ENCODE measurements at regions not wholly inside any gene's neighbourhood (a gene's known extent, or its start where the extent isn't known, plus 50 kb on each side); places are given as distances from the start of the nearest gene placed in this dataset.

- no peaks in the 10 kb centered on the region for H3K36me3 Mint-ChIP-seq (ENCODE audit: low read depth)
- peaks cover 4% of the 10 kb centered on the region for H3K4me1 Mint-ChIP-seq
- H3K27me3 Mint-ChIP-seq (ENCODE audit: low read depth), result no peaks in the 10 kb centered on the region
- TF ChIP-seq CTCF (IDR thresholded peaks at IDR 0.05; ENCODE audit: unreplicated experiment in 3 of 3), result no peak
- H3K4me3 Mint-ChIP-seq, result no peak overlapping the region
- H3K27ac Mint-ChIP-seq, result no peak overlapping the region
- H3K9me3 Mint-ChIP-seq, result no peaks in the 10 kb centered on the region
These were observed 175.6 kb downstream of the ANKRD50 start for GRCh38 chr4:124536946-124537345.

- Mint-ChIP-seq H3K36me3 (ENCODE audit: low read depth) (no peaks in the 10 kb centered on the region), H3K27ac (no peak overlapping the region), H3K27me3 (ENCODE audit: low read depth) (no peaks in the 10 kb centered on the region), H3K4me1 (peaks cover 4% of the 10 kb centered on the region), H3K4me3 (no peak overlapping the region), H3K9me3 (no peaks in the 10 kb centered on the region)
- no peak for TF ChIP-seq CTCF (IDR thresholded peaks at IDR 0.05; ENCODE audit: unreplicated experiment in 3 of 3)
These were observed 174.6 kb downstream of the ANKRD50 start for GRCh38 chr4:124537971-124538370.

- Mint-ChIP-seq H3K4me1 (no peaks in the 10 kb centered on the region), H3K4me3 (no peak overlapping the region), H3K27me3 (ENCODE audit: low read depth) (no peaks in the 10 kb centered on the region), H3K9me3 (no peaks in the 10 kb centered on the region), H3K27ac (no peak overlapping the region), H3K36me3 (ENCODE audit: low read depth) (no peaks in the 10 kb centered on the region)
- TF ChIP-seq CTCF (IDR thresholded peaks at IDR 0.05; ENCODE audit: unreplicated experiment in 3 of 3), result no peak
These were observed 172.5 kb downstream of the ANKRD50 start for GRCh38 chr4:124540014-124540413.

DNA sequence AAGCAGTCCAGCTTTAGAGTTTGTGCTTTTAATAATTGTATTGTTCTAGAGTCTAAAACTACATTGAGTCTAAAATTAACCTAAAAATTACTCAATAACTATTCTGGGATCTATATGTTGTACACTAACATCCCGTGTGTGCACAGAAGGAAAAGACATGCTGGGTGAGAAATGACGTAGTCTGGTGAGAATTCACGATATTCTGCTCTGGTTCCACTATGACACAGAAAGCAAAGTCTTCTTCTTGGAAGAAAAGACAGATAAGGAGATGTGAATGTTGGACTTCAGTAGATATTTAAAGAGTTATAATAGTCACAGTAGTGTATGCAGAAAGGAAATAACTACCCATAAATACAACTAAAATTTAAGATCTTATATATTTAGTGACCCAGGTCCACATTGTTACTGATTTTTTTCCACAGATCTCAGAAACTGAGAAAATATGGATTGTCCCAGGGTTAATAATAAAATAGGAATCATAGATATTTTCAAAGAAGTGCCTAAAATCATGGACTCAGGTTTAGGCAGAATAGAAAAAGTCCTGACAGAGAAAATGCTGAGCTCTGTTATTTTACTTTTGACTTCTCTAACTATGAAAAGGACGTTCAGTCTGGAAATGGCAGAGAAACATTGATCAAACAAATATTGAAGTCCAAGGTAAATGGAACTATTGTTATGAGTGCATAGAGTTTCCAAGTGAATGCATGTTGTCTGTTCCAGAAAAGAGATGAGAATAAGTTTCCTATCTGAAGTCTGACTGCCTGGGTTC lies 170.7 kb downstream of the ANKRD50 start:
- no peaks in the 10 kb centered on the region for H3K9me3 Mint-ChIP-seq
- no peak overlapping the region for H3K4me3 Mint-ChIP-seq
- no peaks in the 10 kb centered on the region for H3K27me3 Mint-ChIP-seq (ENCODE audit: low read depth)
- H3K36me3 Mint-ChIP-seq (ENCODE audit: low read depth), result no peaks in the 10 kb centered on the region
- H3K27ac Mint-ChIP-seq, result no peak overlapping the region
- H3K4me1 Mint-ChIP-seq, result no peaks in the 10 kb centered on the region
- TF ChIP-seq CTCF (IDR thresholded peaks at IDR 0.05; ENCODE audit: unreplicated experiment in 3 of 3), result no peak

GRCh38 chr4:124555959-124556358 lies 156.6 kb downstream of the ANKRD50 start:
- no peak for TF ChIP-seq CTCF (IDR thresholded peaks at IDR 0.05; ENCODE audit: unreplicated experiment in 3 of 3)
- no peak overlapping the region for H3K4me3 Mint-ChIP-seq
- no peak overlapping the region for H3K27ac Mint-ChIP-seq
- H3K36me3 Mint-ChIP-seq (ENCODE audit: low read depth), result peaks cover 4% of the 10 kb centered on the region
- H3K9me3 Mint-ChIP-seq, result peaks cover 9% of the 10 kb centered on the region
- no peaks in the 10 kb centered on the region for H3K27me3 Mint-ChIP-seq (ENCODE audit: low read depth)
- no peaks in the 10 kb centered on the region for H3K4me1 Mint-ChIP-seq

DNA sequence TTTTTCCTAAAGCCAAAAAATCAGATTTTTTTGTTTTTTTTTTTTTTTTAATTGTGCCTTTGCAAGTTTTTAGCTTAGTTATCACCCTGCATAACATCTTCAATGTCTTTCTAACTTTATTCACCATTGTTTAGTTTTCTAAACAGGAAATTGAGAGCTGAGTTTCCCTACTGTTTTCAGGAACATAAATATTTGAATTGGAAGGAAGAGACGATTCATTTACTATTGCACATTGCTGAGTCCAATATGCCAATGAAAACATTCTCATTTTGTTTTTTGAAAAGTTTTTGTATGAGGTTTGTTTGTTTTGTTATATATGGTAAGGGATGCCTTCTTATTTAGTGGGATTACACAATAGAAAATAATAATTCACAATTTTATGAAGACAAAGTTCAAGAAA lies 148.4 kb downstream of the ANKRD50 start:
- Mint-ChIP-seq H3K9me3 (peaks cover 16% of the 10 kb centered on the region), H3K4me1 (no peaks in the 10 kb centered on the region), H3K27me3 (ENCODE audit: low read depth) (no peaks in the 10 kb centered on the region), H3K27ac (no peak overlapping the region), H3K36me3 (ENCODE audit: low read depth) (peaks cover 4% of the 10 kb centered on the region), H3K4me3 (no peak overlapping the region)
- no peak for TF ChIP-seq CTCF (IDR thresholded peaks at IDR 0.05; ENCODE audit: unreplicated experiment in 3 of 3)
